ENCODE measurements at regions not wholly inside any gene's neighbourhood (a gene's known extent, or its start where the extent isn't known, plus 50 kb on each side); places are given as distances from the start of the nearest gene placed in this dataset.

DNA sequence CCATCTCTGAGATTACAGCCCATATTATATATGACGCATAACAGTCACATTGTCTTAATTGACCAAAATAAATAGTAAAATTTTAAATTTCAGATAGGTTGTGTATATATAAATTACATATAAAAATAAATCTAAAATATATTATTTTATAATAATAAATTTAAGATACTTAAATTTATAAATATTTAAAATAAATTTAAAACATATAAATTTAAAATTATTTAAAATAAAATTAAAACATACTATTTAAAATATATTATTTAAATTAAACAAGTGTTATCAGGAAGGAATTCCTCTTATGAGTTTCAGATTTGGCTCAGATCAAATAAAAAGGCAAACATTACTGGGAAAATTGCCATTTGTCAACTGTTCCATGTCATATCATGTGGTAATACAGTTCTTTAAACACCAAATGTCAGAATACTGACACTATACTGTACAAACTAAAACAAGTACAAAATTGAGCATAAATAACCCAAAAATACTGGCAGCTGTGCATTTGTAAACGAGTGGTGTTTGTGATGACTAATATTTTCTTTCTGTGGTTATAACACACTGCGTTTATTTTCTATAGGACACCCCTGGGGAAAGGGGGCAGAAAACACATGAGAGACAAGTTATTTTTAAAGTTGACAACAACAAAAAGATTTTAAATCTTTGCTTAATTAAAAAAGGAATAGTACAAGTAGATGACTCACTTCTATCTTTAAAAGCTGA lies 71.3 kb upstream of the DGKB start:
- TF ChIP-seq EP300 (IDR thresholded peaks at IDR 0.05; ENCODE audit: low read depth in 2 of 2, low read length in 2 of 2) (no peak), EP300 (CRISPR knock-in tag; IDR thresholded peaks at IDR 0.05; ENCODE audit: borderline replicate concordance) (no peak), ZNF547 (CRISPR knock-in tag; IDR thresholded peaks at IDR 0.05) (no peak), CEBPG (CRISPR knock-in tag; IDR thresholded peaks at IDR 0.05) (no peak), NFE2L1 (CRISPR knock-in tag; IDR thresholded peaks at IDR 0.05; ENCODE audit: borderline replicate concordance) (no peak), PHF8 (CRISPR knock-in tag; IDR thresholded peaks at IDR 0.05) (no peak), REPIN1 (CRISPR knock-in tag; IDR thresholded peaks at IDR 0.05; ENCODE audit: borderline replicate concordance, low read depth) (no peak), ZNF138 (CRISPR knock-in tag; IDR thresholded peaks at IDR 0.05; ENCODE audit: low read depth) (no peak), AGO2 (optimal IDR thresholded peaks at IDR 0.05; ENCODE audit: low read depth, low read length) (no peak)
- TF ChIP-seq, protein P1, sequence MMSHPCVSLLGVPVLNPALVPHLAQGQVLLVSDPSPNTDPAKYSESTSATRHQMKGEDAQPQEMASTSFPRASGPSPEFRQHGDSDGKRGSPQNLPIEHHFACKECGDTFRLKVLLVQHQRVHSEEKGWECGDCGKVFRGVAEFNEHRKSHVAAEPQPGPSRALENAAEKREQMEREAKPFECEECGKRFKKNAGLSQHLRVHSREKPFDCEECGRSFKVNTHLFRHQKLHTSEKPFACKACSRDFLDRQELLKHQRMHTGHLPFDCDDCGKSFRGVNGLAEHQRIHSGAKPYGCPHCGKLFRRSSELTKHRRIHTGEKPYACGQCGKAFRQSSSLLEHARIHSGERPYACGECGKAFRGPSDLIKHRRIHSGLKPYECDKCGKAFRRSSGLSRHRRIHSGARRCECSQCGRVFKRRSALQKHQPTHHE (CRISPR knock-in tag; IDR thresholded peaks at IDR 0.05; ENCODE audit: borderline replicate concordance), result no peak
- TF ChIP-seq, protein P2, sequence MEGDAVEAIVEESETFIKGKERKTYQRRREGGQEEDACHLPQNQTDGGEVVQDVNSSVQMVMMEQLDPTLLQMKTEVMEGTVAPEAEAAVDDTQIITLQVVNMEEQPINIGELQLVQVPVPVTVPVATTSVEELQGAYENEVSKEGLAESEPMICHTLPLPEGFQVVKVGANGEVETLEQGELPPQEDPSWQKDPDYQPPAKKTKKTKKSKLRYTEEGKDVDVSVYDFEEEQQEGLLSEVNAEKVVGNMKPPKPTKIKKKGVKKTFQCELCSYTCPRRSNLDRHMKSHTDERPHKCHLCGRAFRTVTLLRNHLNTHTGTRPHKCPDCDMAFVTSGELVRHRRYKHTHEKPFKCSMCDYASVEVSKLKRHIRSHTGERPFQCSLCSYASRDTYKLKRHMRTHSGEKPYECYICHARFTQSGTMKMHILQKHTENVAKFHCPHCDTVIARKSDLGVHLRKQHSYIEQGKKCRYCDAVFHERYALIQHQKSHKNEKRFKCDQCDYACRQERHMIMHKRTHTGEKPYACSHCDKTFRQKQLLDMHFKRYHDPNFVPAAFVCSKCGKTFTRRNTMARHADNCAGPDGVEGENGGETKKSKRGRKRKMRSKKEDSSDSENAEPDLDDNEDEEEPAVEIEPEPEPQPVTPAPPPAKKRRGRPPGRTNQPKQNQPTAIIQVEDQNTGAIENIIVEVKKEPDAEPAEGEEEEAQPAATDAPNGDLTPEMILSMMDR (CRISPR knock-in tag; IDR thresholded peaks at IDR 0.05), result no peak
- TF ChIP-seq, protein P3, sequence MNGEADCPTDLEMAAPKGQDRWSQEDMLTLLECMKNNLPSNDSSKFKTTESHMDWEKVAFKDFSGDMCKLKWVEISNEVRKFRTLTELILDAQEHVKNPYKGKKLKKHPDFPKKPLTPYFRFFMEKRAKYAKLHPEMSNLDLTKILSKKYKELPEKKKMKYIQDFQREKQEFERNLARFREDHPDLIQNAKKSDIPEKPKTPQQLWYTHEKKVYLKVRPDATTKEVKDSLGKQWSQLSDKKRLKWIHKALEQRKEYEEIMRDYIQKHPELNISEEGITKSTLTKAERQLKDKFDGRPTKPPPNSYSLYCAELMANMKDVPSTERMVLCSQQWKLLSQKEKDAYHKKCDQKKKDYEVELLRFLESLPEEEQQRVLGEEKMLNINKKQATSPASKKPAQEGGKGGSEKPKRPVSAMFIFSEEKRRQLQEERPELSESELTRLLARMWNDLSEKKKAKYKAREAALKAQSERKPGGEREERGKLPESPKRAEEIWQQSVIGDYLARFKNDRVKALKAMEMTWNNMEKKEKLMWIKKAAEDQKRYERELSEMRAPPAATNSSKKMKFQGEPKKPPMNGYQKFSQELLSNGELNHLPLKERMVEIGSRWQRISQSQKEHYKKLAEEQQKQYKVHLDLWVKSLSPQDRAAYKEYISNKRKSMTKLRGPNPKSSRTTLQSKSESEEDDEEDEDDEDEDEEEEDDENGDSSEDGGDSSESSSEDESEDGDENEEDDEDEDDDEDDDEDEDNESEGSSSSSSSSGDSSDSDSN (CRISPR knock-in tag; IDR thresholded peaks at IDR 0.05), result no peak

Data from HepG2 (cell line).